ENCODE measurements at regions not wholly inside any gene's neighbourhood (a gene's known extent, or its start where the extent isn't known, plus 50 kb on each side); places are given as distances from the start of the nearest gene placed in this dataset.

DNA sequence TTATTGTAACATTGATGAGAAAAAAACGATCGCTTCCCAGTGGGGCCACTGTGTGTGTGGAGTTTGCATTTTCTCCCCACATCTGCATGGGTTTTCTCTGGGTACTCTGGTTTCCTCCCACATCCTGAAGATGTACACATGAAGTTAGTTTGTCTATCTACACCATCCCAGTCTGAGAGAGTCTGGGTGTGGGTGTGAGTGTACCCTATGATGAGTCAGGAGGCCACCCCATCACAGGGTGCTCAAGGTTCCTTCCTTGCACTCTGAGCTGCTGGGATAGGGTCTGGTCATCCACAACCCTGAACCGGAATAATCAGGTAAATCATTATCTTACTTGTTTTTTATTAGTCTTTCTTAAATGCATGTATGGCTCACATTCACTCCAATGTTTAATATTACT lies 457.1 kb downstream of the NTRK3 start (continued):
- TF ChIP-seq, protein P1, sequence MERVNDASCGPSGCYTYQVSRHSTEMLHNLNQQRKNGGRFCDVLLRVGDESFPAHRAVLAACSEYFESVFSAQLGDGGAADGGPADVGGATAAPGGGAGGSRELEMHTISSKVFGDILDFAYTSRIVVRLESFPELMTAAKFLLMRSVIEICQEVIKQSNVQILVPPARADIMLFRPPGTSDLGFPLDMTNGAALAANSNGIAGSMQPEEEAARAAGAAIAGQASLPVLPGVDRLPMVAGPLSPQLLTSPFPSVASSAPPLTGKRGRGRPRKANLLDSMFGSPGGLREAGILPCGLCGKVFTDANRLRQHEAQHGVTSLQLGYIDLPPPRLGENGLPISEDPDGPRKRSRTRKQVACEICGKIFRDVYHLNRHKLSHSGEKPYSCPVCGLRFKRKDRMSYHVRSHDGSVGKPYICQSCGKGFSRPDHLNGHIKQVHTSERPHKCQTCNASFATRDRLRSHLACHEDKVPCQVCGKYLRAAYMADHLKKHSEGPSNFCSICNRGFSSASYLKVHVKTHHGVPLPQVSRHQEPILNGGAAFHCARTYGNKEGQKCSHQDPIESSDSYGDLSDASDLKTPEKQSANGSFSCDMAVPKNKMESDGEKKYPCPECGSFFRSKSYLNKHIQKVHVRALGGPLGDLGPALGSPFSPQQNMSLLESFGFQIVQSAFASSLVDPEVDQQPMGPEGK (CRISPR knock-in tag; IDR thresholded peaks at IDR 0.05; ENCODE audit: borderline replicate concordance): no peak
- no peak for TF ChIP-seq ZNF70 (CRISPR knock-in tag; IDR thresholded peaks at IDR 0.05)
- no peak for TF ChIP-seq ESRRG (CRISPR knock-in tag; IDR thresholded peaks at IDR 0.05)
- TF ChIP-seq SNAI2 (CRISPR knock-in tag; IDR thresholded peaks at IDR 0.05): no peak
- TF ChIP-seq ISL1 (CRISPR knock-in tag; IDR thresholded peaks at IDR 0.05): no peak
- TF ChIP-seq ZFP3 (CRISPR knock-in tag; IDR thresholded peaks at IDR 0.05): no peak
- TF ChIP-seq ZFP30 (CRISPR knock-in tag; IDR thresholded peaks at IDR 0.05): no peak
- TF ChIP-seq, protein P2, sequence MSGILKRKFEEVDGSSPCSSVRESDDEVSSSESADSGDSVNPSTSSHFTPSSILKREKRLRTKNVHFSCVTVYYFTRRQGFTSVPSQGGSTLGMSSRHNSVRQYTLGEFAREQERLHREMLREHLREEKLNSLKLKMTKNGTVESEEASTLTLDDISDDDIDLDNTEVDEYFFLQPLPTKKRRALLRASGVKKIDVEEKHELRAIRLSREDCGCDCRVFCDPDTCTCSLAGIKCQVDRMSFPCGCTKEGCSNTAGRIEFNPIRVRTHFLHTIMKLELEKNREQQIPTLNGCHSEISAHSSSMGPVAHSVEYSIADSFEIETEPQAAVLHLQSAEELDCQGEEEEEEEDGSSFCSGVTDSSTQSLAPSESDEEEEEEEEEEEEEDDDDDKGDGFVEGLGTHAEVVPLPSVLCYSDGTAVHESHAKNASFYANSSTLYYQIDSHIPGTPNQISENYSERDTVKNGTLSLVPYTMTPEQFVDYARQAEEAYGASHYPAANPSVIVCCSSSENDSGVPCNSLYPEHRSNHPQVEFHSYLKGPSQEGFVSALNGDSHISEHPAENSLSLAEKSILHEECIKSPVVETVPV (CRISPR knock-in tag; IDR thresholded peaks at IDR 0.05): no peak
- TF ChIP-seq ZNF8 (CRISPR knock-in tag; IDR thresholded peaks at IDR 0.05): no peak

DNA sequence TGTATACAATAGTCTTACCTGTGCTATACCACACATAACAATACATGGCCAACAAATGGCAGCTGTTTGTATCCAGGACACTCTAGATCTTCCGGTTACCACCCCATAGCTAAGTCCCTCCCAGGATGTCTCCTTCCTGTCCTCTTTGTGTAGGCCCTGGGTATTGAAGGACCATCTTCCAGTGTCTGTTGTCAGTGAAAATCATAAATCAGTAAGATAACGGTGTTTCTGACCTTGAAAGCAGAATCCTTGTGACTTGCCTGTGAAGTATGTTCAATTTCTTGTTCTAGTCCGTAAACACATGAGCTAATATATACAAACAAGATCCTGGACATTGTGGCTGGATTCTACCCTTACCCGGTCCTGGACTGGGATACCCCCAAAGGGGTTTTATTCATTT lies 462.8 kb downstream of the NTRK3 start:
- no peak for ATAC-seq
- TF ChIP-seq ZFP3 (CRISPR knock-in tag; IDR thresholded peaks at IDR 0.05) (no peak), ZFP30 (CRISPR knock-in tag; IDR thresholded peaks at IDR 0.05) (no peak), ISL1 (CRISPR knock-in tag; IDR thresholded peaks at IDR 0.05) (no peak), ZNF565 (CRISPR knock-in tag; conservative IDR thresholded peaks at IDR 0.05; ENCODE audit: low read depth) (no peak), SNAI2 (CRISPR knock-in tag; IDR thresholded peaks at IDR 0.05) (no peak), PPARA (CRISPR knock-in tag; IDR thresholded peaks at IDR 0.05; ENCODE audit: borderline replicate concordance) (no peak), TSHZ2 (CRISPR knock-in tag; IDR thresholded peaks at IDR 0.05) (no peak), CREB5 (CRISPR knock-in tag; IDR thresholded peaks at IDR 0.05; ENCODE audit: low read depth) (no peak), GLIS3 (CRISPR knock-in tag; IDR thresholded peaks at IDR 0.05) (no peak), BACH2 (CRISPR knock-in tag; IDR thresholded peaks at IDR 0.05; ENCODE audit: borderline replicate concordance) (no peak), POU6F1 (CRISPR knock-in tag; IDR thresholded peaks at IDR 0.05; ENCODE audit: borderline replicate concordance, low read depth) (no peak), ARNTL (CRISPR knock-in tag; IDR thresholded peaks at IDR 0.05; ENCODE audit: borderline replicate concordance, low read depth) (no peak), ZNF8 (CRISPR knock-in tag; IDR thresholded peaks at IDR 0.05) (no peak), OSR1 (CRISPR knock-in tag; IDR thresholded peaks at IDR 0.05) (no peak), CSDC2 (CRISPR knock-in tag; IDR thresholded peaks at IDR 0.05) (no peak), TCF4 (CRISPR knock-in tag; IDR thresholded peaks at IDR 0.05; ENCODE audit: borderline replicate concordance) (no peak), RARB (CRISPR knock-in tag; IDR thresholded peaks at IDR 0.05) (no peak)
- TF ChIP-seq, protein P2 (CRISPR knock-in tag; IDR thresholded peaks at IDR 0.05): no peak
- TF ChIP-seq, protein P1 (CRISPR knock-in tag; IDR thresholded peaks at IDR 0.05; ENCODE audit: borderline replicate concordance): no peak

All from SK-N-SH treated with all-trans-retinoic acid at 6 μM for 48 hours (cell line).